GM18867 (cell line): ENCODE measurements at regions not wholly inside any gene's neighbourhood (a gene's known extent, or its start where the extent isn't known, plus 50 kb on each side); places are given as distances from the start of the nearest gene placed in this dataset.

ENCODE experiments used
- ATAC-seq: cut with Tn5 transposase; IDR thresholded peaks from one replicate; pipeline ENCODE4 v1.9.1; 2021; ENCODE audit warnings: mild to moderate bottlenecking, moderate library complexity; ENCODE audit not compliant: unreplicated experiment

- no peak for ATAC-seq
Measured at GRCh38 chr11:104661901-104662300, 236.4 kb downstream of the CASP12 start.

- ATAC-seq, result no peak
Measured at GRCh38 chr11:104661471-104661870, 236.8 kb downstream of the CASP12 start.

DNA sequence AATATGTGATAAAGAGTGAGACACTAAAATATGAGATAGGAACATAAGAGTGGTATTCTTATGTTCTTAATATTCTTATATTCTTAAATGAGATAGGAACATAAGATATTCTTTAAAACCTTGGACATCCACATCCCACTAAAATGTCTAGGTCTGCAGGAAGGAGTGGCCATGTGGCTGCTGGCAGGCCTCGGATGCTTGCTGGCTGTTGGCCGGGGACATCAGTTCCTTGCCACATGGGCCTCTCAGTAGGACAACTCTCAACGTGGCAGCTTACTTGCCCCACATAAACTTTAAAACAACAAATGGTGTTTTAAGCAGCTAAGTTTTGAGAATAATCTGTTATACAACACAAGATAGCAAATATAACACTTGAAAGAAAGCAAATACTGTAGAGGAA, 240.1 kb downstream of the CASP12 start:
- ATAC-seq, result no peak

DNA sequence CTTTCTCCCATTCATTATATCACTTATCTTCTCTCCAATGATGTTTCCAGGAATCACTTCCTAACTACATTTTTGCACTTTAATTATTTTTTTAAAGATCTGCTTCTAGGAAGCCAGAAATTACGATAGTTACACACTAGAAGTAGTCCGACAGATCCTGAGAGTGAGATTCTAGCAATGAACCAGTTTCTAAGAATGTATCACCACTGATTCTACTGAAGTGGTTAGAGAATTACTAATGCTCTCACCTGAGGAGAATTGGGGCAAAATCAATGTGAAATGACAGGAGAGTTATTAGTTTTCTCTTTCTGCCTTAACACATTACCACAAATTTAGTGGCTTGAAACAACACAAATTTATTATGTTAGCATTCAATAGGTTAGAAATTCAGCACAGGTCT, 241.2 kb downstream of the CASP12 start:
- no peak for ATAC-seq

DNA sequence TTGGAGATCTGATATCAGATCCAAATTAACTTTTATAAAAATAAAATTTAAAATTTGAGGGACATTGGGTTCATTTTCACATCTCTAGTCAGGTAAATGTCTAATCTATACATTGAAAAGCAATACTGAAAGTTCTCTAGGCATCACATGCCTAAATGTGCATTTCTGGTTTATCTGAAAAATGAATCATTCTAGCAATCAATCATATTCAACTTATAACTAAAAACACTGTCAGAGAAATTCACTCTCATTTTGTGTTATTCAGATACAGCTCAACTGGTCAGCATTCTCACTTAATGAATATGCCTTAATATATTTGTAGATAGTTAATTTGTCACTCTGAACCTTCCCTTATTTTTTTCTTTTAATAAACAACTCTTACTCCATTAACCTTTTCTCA, 243.2 kb downstream of the CASP12 start:
- no peak for ATAC-seq

- no peak for ATAC-seq
Measured at GRCh38 chr11:104654181-104654813, 244.0 kb downstream of the CASP12 start.

DNA sequence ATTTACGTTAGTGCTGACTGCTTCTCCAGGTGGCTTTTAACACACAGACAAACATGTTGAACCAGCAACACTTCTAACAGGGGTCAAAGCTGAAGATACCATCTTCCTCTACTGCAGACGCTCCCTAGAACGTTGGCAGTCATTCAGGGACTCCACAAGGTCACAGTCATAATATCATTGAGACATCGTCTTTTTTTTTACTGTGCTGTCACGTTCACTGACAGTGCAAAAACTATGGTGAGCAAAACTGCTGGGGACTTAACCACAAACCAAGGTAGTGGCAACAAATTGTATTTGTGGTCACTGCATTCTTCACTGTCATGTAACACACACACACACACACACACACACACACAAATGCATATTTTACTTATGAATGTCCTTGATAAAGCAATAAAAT, 244.9 kb downstream of the CASP12 start:
- ATAC-seq, result no peak

DNA sequence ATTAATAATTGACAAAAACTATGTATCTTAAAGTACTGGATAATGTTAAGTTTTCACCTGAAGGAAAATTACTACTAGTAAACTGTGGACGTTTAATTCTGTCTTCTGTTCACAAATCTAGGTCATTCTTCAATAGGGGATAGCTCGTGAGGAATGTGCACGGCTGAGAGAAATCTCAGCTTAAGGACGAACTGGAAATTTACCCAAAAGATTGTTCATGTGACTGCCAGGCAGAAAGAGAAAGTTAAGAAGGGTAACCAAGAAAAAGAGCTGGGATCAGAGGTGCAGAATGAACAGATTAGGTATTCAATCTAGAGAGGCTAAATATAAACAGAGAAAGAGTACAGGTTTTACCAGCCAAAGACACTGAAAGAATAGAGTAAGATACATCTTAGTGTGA, 245.3 kb downstream of the CASP12 start:
- ATAC-seq, result no peak

GRCh38 chr11:104650234-104650633, 248.0 kb downstream of the CASP12 start:
- ATAC-seq, result no peak

GRCh38 chr11:104649002-104649401, 249.3 kb downstream of the CASP12 start:
- ATAC-seq, result no peak

DNA sequence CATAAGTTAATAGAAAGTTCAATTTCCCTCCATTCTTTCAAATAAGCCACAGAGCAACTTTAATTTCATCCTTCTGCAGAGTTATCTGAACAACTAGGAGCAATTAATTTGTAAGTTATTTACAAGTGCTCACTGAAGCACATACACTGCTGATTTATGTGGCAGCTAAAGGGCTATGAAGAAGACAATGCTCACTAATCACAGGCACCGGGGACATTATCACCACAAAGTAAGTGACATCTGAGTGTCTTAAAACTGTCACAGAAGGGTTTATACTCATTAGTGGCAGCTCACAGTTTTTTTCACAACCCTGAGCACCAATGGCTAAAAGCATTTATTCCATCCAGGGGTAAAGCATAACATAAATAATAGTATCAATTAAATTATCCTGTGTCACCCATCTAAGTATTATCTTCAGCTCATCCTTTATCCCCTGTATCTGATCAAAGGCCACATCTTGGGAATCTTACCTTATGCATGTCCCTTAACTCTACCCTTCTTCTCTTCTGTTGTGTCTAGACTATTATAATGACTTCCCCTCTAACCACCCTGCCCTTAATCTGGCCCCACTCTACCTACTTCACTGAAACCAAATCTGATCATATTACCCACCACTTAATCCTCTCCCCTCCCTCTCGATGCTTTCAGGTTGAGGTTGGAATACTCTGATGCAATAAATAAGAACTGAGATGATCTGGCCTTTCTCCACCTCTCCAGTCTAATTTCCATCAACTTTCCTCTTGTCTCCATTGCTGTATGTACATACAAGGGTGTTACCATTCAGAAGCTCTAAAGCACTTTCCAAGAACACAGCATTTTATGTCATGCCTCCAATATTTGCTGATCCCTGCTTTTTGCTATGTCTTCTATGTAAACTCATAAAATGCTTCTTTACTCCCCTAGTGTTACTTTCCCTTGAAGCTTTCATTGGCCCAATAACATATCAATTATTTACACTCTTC, 252.7 kb downstream of the CASP12 start:
- ATAC-seq, result no peak

DNA sequence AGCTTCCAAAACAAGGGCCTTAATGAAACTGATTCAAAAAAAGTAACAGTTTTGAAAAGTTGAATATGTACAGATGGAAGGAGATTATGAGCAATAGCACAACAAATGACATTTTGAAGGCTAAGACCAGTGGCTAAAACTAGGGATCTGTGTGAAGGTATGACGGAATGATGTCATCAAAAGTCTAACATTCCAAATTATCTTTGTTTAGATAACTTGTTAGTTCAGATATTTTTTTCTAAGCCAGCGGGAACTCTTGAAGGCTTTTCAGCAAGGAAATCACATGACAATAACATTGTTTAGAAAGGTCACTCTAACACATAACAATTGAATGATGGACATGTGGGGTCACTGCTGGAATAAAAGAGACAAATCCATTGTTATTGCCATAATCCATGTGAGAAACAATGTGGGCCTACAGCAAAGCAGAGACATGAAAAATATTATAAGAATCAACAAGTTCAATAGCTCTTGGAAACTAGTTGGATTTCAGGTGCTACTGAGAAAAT, 260.5 kb downstream of the CASP12 start:
- ATAC-seq, result no peak

- no peak for ATAC-seq
Measured at GRCh38 chr11:104633226-104633625, 265.0 kb downstream of the CASP12 start.

GRCh38 chr11:104630352-104630751, 267.9 kb downstream of the CASP12 start:
- no peak for ATAC-seq

GRCh38 chr11:104625246-104625645, 273.0 kb downstream of the CASP12 start:
- ATAC-seq, result no peak

GRCh38 chr11:104624021-104624420, 274.2 kb downstream of the CASP12 start:
- no peak for ATAC-seq

- no peak for ATAC-seq
Measured at GRCh38 chr11:104623518-104623917, 274.7 kb downstream of the CASP12 start.

DNA sequence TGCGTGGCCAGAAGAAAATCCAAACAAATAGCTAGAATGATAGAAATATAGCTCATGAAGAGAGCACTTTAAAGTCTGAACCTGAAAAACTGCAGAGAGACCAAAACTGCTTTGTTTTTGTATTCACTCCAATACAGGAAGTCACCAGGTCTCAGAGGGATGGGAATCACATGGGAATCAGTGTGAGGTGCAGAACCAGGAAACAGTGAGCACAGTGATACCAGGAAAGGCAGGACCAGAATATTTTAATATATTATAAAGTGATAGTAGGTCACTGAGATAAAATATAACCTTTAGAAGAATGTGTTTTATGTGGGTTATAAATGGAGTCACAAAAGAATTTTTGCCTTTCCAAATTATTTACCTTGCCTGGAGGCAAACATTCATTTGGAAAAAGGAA, 277.3 kb downstream of the CASP12 start:
- ATAC-seq, result no peak

GRCh38 chr11:104619751-104620150, 278.5 kb downstream of the CASP12 start:
- no peak for ATAC-seq

GRCh38 chr11:104618954-104619353, 279.3 kb downstream of the CASP12 start:
- ATAC-seq, result no peak

- ATAC-seq, result no peak
Measured at GRCh38 chr11:104614961-104615360, 283.3 kb downstream of the CASP12 start.

- no peak for ATAC-seq
Measured at GRCh38 chr11:104614117-104614680, 284.1 kb downstream of the CASP12 start.
